ENCODE measurements at regions not wholly inside any gene's neighbourhood (a gene's known extent, or its start where the extent isn't known, plus 50 kb on each side); places are given as distances from the start of the nearest gene placed in this dataset.

DNA sequence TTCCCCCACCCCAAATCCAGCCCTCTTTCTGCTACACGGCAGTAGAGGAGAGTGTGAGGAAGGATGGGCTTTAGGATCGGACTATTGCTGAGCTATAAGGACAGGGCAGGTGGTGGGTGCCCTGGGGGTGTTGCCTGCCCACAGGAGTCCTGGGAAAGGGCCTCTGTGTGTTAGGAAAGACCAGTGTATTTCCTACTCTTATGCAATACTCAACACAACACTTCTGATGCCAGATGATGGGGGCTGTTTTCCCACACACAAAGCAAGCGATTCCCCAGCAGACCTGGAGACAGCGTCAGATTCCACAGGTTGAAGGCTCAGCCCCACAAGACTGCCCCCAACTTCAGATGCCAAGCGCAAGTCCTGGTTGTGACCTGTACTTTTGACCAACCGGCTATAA lies 91.0 kb upstream of the LCLAT1 start:
- TF ChIP-seq, protein P1, sequence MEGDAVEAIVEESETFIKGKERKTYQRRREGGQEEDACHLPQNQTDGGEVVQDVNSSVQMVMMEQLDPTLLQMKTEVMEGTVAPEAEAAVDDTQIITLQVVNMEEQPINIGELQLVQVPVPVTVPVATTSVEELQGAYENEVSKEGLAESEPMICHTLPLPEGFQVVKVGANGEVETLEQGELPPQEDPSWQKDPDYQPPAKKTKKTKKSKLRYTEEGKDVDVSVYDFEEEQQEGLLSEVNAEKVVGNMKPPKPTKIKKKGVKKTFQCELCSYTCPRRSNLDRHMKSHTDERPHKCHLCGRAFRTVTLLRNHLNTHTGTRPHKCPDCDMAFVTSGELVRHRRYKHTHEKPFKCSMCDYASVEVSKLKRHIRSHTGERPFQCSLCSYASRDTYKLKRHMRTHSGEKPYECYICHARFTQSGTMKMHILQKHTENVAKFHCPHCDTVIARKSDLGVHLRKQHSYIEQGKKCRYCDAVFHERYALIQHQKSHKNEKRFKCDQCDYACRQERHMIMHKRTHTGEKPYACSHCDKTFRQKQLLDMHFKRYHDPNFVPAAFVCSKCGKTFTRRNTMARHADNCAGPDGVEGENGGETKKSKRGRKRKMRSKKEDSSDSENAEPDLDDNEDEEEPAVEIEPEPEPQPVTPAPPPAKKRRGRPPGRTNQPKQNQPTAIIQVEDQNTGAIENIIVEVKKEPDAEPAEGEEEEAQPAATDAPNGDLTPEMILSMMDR (conservative IDR thresholded peaks at IDR 0.05; ENCODE audit: low read length): no peak
- no peak for TF ChIP-seq EZH2phosphoT487 (IDR thresholded peaks at IDR 0.05; ENCODE audit: borderline replicate concordance, low read depth, low read length)
